ENCODE measurements at regions not wholly inside any gene's neighbourhood (a gene's known extent, or its start where the extent isn't known, plus 50 kb on each side); places are given as distances from the start of the nearest gene placed in this dataset.

GRCh38 chr4:144562019-144562705, 83.8 kb upstream of the HHIP start:
- DNase-seq (ENCODE audit: low read depth in 3 of 3, low spot score in 2 of 3), result peak in 2 of 3 donors; percentile 5 to 8

DNA sequence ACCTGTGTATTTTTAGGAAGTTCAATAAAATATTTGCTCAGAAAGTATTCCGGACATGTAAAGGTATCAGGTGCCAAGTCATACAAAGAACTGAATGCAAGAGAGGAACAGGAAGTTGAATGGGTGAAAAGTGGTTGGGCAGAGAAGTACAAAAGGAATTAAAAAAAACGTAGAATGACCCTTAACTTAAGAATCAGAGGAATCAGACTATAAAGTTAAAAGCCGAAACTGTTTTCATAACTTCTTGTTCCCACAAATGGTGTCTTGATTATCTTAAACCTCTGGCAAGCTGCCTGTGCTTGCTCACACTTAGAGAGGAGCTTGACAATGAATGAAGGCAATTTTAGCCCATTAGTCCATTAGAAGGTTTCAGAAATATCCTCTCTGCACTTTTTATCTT, 81.6 kb upstream of the HHIP start:
- DNase-seq (ENCODE audit: low read depth in 3 of 3, low spot score in 2 of 3), result no peak

GRCh38 chr4:144565527-144566195, 80.3 kb upstream of the HHIP start:
- no peak for DNase-seq (ENCODE audit: low read depth in 3 of 3, low spot score in 2 of 3)

DNA sequence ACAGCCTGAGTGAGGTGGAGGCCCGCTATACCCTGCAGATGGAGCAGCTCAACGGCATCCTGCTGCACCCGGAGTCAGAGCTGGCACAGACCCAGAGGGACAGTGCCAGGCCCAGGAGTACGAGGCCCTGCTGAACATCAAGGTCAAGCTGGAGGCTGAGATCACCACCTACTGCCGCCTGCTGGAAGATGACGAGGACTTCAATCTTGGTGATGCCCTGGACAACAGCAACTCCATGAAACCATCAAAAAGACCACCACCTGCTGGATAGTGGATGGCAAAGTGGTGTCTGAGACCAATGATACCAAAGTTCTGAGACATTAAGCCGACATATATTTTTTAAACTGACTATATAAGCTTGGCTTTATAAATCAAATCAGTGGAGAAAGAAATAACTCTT, 73.3 kb upstream of the HHIP start:
- DNase-seq (ENCODE audit: low read depth in 3 of 3, low spot score in 2 of 3), result no peak

- DNase-seq (ENCODE audit: low read depth in 3 of 3, low spot score in 2 of 3), result no peak
These were observed 72.0 kb upstream of the HHIP start for GRCh38 chr4:144574000-144574399.

DNA sequence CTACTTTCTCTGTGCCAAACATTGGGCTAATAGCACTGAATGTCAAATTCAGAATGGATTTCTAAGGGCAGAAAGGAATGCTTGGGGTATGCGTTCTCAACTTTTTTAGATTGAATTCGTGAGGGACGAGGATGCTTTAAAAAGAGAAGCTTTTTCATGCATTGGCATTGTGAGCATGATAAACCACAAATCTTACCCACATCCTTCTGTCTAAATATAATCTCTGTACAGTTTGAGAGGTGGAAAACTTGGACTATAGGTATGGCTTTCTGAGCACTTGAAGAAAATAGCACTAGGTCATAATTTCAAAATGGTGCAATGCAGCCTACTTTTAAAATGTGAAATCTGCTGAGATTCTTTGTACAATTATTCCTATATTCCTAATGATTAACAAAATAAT, 71.4 kb upstream of the HHIP start:
- no peak for DNase-seq (ENCODE audit: low read depth in 3 of 3, low spot score in 2 of 3)

DNA sequence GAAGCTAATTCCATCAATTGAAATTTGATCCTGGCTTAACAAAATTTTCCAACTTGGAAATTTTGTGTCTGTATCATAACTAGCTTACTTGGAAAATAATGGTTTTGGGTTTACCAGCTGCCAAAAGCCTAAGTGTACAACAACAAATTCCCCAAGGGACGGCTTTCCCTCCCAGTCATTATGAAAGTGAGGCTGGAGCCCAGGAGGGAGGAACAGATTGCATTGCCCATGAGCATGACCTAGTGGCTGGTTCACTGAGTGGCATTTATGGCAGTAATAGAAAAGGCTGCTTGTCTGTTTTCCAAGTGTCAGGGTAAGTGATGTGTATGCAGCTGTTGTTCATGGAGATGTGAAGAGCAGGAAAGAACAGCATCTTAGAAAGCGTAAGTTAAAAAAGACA, 70.8 kb upstream of the HHIP start:
- DNase-seq (ENCODE audit: low read depth in 3 of 3, low spot score in 2 of 3), result no peak

- no peak for DNase-seq (ENCODE audit: low read depth in 3 of 3, low spot score in 2 of 3)
These were observed 67.3 kb upstream of the HHIP start for GRCh38 chr4:144578681-144579080.

DNA sequence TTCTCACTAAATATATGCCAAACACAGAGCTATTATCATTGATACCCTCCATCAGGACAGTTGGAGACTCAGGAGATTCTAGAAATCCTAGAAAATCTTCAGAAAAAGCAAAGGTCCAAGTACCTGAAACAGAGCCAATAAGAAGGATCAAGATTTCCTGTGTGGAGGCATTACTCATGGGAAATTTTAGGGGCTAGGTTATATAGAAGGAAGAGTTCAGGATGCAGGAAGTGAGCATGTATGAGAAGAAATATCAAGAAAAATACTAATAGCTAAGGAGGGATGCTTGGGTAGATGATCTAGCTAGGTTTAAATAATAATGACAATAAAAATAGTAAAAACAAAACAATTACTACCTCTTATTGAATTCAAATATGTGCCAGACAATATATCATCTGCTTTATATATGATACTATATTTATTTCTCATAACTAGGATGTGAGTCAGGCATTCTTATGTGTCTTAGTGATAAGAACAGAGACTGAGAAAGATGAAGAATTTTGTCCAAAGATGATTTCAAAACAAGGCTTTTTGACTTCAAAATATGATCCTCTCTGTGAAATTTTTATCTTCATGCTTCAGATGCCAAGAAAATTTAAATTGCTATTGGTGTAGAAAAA, 66.4 kb upstream of the HHIP start:
- DNase-seq (ENCODE audit: low read depth in 3 of 3, low spot score in 2 of 3), result no peak

- no peak for DNase-seq (ENCODE audit: low read depth in 3 of 3, low spot score in 2 of 3)
These were observed 65.5 kb upstream of the HHIP start for GRCh38 chr4:144580430-144580829.

DNA sequence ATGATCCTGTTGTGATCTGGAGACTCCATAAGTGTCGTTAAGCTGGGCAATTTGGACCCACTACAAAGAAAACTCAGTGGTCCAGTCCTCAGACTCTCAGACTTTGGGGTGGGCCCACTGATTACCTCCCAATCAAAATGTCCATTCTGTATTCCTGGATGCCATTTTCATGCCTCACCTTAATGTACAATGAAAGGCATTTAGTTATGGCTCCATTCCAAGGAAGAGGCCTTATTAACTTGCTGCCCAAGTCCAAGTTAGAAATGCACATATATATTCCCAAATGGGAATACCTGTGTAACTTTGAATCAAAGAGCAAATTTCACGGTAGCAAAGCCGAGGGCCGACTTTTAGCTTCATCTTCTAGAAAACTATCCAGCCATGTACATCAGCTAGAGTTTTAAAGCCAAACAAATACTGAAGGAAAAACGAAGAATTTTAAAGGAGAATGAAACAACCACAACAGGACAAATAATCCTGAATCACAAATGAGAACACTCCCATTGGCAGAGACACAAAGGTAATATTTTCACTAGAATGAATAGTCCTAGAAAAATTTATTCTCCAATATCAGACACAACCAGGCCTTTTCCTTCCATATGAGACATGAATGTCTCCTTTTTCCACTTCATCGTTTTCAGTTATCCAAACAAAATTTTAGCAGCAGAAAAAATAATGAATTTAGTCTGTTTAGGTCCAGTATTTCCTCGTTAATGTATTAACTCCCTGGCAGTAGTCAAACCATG, 63.7 kb upstream of the HHIP start:
- DNase-seq (ENCODE audit: low read depth in 3 of 3, low spot score in 2 of 3), result no peak

GRCh38 chr4:144582975-144583374, 63.0 kb upstream of the HHIP start:
- DNase-seq (ENCODE audit: low read depth in 3 of 3, low spot score in 2 of 3), result no peak

DNA sequence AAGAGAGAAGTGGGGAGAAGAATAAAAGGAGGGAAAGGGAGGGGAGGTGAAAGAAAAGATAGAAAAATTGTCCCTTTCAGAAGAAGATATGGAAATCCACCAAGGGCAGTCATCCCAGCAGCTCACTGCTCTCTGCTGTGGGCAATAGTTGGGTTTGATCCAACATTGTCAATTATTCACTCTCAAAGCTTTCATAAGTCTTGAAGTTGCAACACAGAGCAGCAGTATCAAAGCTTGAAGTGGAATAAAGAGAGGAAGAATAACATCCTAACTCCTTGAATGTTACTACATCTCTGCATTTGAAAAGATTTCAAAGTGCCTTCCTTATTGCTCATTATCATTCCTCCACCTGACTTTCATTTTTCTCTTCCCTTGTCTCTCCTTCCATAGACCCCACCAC, 62.3 kb upstream of the HHIP start:
- no peak for DNase-seq (ENCODE audit: low read depth in 3 of 3, low spot score in 2 of 3)

DNA sequence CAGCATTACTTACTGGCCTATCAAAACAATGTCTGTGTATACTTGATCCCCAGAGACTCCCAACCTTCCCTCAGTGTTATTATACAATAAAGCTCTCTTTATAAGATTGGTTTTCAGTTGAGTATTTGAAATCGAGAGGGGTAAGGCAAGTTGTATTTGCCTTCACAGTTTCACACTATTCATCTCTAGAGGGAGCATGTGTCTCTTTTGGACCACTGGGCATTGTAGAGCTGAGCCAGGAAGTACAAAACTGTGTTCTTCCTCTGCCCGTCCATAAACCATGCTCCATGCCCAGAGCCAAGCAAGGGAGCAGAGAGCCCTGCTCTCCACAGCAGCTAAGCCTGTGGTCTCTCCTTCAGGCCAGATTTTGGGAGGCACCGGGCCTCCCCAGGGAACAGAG, 61.5 kb upstream of the HHIP start:
- DNase-seq (ENCODE audit: low read depth in 3 of 3, low spot score in 2 of 3), result no peak

- no peak for DNase-seq (ENCODE audit: low read depth in 3 of 3, low spot score in 2 of 3)
These were observed 56.4 kb upstream of the HHIP start for GRCh38 chr4:144589512-144589911.

GRCh38 chr4:144590020-144590419, 55.9 kb upstream of the HHIP start:
- DNase-seq (ENCODE audit: low read depth in 3 of 3, low spot score in 2 of 3), result no peak

DNA sequence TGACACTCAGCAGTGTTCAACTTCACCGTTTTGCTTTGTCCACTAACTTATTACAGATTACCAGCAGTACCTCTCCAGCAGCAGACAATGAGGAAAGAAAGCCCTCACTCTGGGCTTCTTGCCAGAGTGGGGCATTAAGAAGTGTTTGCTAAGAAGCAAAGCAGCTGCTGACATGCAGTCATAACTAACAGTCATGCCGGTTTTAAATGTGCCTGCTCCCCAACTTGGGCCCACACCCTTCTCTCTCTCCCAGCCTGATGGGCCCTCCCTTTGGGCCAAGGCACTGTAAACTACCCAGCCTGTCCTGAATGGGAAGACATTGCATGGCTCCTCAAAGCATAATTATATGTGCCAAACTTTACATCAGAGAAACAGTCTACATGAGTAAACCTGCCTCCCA, 54.6 kb upstream of the HHIP start:
- DNase-seq (ENCODE audit: low read depth in 3 of 3, low spot score in 2 of 3), result no peak

GRCh38 chr4:144592264-144592663, 53.7 kb upstream of the HHIP start:
- no peak for DNase-seq (ENCODE audit: low read depth in 3 of 3, low spot score in 2 of 3)

DNA sequence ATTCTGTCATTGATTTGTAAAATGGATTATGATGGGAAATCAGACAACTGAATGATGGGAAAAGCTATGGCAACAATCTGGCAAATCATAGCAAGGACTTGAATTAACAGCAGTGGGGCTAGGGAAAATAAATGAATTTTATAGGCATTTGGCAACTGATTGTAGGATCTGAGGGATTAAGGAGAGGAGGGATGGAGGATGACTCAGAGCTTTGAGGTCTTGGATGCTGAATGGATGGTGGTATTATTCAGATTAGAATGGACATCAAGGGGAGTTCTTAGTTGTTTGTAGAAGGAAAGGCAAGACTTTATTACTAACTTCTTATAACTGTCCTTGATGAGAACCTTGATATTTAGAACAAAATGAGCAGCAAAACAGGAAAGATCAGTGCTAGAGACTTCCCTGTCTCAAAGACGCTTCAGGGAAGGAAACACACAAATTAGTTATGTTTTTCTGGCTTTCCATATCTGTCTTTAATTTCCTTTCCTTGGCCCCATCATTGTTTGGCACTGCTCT, 51.4 kb upstream of the HHIP start:
- no peak for DNase-seq (ENCODE audit: low read depth in 3 of 3, low spot score in 2 of 3)

DNA sequence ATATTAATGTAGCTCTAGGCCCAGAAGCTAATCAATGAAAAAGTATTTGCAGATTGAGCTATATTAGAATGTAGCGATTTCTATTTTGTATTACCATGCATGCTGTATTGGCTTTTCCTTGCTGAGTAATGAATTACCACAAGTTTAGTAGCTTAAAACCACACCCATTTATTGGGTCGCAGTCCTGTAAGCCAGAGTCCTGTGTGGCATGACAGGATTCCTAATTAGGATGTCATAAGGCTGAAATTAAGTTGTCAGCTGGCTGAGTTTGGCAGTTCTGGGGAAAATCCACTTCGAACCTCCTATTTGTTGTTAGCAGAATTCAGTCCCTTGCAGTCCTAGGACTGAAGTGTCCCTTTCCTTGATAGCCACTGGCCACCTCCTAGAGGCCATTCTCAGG, 50.3 kb upstream of the HHIP start:
- DNase-seq (ENCODE audit: low read depth in 3 of 3, low spot score in 2 of 3), result no peak

Measured in right renal cortex interstitium (tissue), 3 donors.